ENCODE measurements at regions not wholly inside any gene's neighbourhood (a gene's known extent, or its start where the extent isn't known, plus 50 kb on each side); places are given as distances from the start of the nearest gene placed in this dataset.

- H3K23ac ChIP-seq (ENCODE audit: low read depth, low read length), result no peak overlapping the region
- no peak overlapping the region for H3K9ac ChIP-seq (ENCODE audit: low read depth, low read length)
- no peaks in the 10 kb centered on the region for H3K4me1 ChIP-seq (ENCODE audit: control insufficient read depth, insufficient read depth, low read length)
- no peak overlapping the region for H3K4me2 ChIP-seq (ENCODE audit: low read depth, low read length)
- no peak overlapping the region for H2AFZ ChIP-seq (replicated peaks; ENCODE audit: low read length, poor library complexity)
- no peak overlapping the region for H2BK20ac ChIP-seq (ENCODE audit: low read depth, low read length)
- no peak for DNase-seq
- no peak overlapping the region for H4K8ac ChIP-seq (ENCODE audit: low read depth in 2 of 2, low read length in 2 of 2)
- no peak overlapping the region for H2BK120ac ChIP-seq (ENCODE audit: low read depth, low read length)
- H2BK5ac ChIP-seq (ENCODE audit: low read depth, low read length, poor library complexity, severe bottlenecking), result no peak overlapping the region
- no peak overlapping the region for H4K91ac ChIP-seq (ENCODE audit: insufficient read depth, low read depth, low read length)
- H4K20me1 ChIP-seq (ENCODE audit: insufficient read depth, low read length), result no peaks in the 10 kb centered on the region
- WGBS, 2 experiments (ENCODE audit: extremely low coverage in 2 of 2, insufficient read length in 1 of 2), result 50% methylated on average over 1 of the region's 2 CpGs; no CpG with 5 or more reads in 1 of the 2 experiments
- no peaks in the 10 kb centered on the region for H3K9me1 ChIP-seq (ENCODE audit: insufficient read depth, low read length)
- ATAC-seq (ENCODE audit: low read depth), result no peak
- CTCF ChIA-PET, result no interaction called here
- H3K27me3 ChIP-seq (ENCODE audit: control insufficient read depth, insufficient read depth, low read length), result no peaks in the 10 kb centered on the region
- H2AK9ac ChIP-seq (replicated peaks; ENCODE audit: low read depth, low read length, poor library complexity), result no peak overlapping the region
- dilution Hi-C loops (cut with HindIII; ENCODE audit: low sequenced_read_pairs, unreplicated experiment) (no loop called here), intact Hi-C loops (cut with micrococcal nuclease) (no loop called here), in situ Hi-C loops (cut with MboI; ENCODE audit: low sequenced_read_pairs) (no loop called here)
- H3K14ac ChIP-seq (replicated peaks; ENCODE audit: low read depth, low read length), result no peak overlapping the region
- H3K56ac ChIP-seq (ENCODE audit: extremely low read depth, insufficient read depth, low read length), result no peak overlapping the region
- no peak overlapping the region for H3K4ac ChIP-seq (ENCODE audit: low read depth, low read length)
- no peaks in the 10 kb centered on the region for H3K79me1 ChIP-seq (ENCODE audit: low read depth in 1 of 2, low read length in 2 of 2)
- no peak overlapping the region for H3K4me3 ChIP-seq (ENCODE audit: insufficient read depth, low read depth, low read length)
- H3K36me3 ChIP-seq (ENCODE audit: control insufficient read depth, insufficient read depth, low read length), result no peaks in the 10 kb centered on the region
- H3K27ac ChIP-seq (ENCODE audit: insufficient read depth, low read length), result no peak overlapping the region
- H2AK5ac ChIP-seq (ENCODE audit: low read depth, low read length), result no peak overlapping the region
- TF ChIP-seq BHLHE40 (IDR thresholded peaks at IDR 0.05; ENCODE audit: low read depth, low read length), result no peak
- no peak for TF ChIP-seq MAZ (IDR thresholded peaks at IDR 0.05; ENCODE audit: borderline replicate concordance, low read depth, low read length)
- TF ChIP-seq, protein P1, sequence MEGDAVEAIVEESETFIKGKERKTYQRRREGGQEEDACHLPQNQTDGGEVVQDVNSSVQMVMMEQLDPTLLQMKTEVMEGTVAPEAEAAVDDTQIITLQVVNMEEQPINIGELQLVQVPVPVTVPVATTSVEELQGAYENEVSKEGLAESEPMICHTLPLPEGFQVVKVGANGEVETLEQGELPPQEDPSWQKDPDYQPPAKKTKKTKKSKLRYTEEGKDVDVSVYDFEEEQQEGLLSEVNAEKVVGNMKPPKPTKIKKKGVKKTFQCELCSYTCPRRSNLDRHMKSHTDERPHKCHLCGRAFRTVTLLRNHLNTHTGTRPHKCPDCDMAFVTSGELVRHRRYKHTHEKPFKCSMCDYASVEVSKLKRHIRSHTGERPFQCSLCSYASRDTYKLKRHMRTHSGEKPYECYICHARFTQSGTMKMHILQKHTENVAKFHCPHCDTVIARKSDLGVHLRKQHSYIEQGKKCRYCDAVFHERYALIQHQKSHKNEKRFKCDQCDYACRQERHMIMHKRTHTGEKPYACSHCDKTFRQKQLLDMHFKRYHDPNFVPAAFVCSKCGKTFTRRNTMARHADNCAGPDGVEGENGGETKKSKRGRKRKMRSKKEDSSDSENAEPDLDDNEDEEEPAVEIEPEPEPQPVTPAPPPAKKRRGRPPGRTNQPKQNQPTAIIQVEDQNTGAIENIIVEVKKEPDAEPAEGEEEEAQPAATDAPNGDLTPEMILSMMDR (conservative IDR thresholded peaks at IDR 0.05; ENCODE audit: low read depth, low read length), result no peak
- no peak for TF ChIP-seq SMC3 (IDR thresholded peaks at IDR 0.05; ENCODE audit: low read depth, low read length)
- no peak for TF ChIP-seq RAD21 (IDR thresholded peaks at IDR 0.05; ENCODE audit: low read length)
- no peak for TF ChIP-seq USF2 (IDR thresholded peaks at IDR 0.05; ENCODE audit: low read depth, low read length)
- no peak for TF ChIP-seq RCOR1 (IDR thresholded peaks at IDR 0.05; ENCODE audit: insufficient replicate concordance, low read length)
- TF ChIP-seq CHD1 (IDR thresholded peaks at IDR 0.05; ENCODE audit: low read depth, low read length), result no peak
- H3K9me3 ChIP-seq (ENCODE audit: control insufficient read depth, insufficient read depth, low read length), result no peaks in the 10 kb centered on the region
- no peak overlapping the region for H3K18ac ChIP-seq (ENCODE audit: low read depth, low read length)
- BruUV-seq (replicated peaks), result no TSS peak
- no peak overlapping the region for H2BK15ac ChIP-seq (ENCODE audit: low read depth, low read length)
- POLR2A ChIA-PET (ENCODE audit: unreplicated experiment), result no interaction called here
- no peak overlapping the region for H4K5ac ChIP-seq (ENCODE audit: low read depth, low read length)
Observed at GRCh38 chr12:41966001-41966400, 178.7 kb downstream of the GXYLT1 start.

All from IMR-90 (cell line).